ENCODE measurements at regions not wholly inside any gene's neighbourhood (a gene's known extent, or its start where the extent isn't known, plus 50 kb on each side); places are given as distances from the start of the nearest gene placed in this dataset.

- no peak overlapping the region for H3K4me3 ChIP-seq (ENCODE audit: low read depth, low read length)
- no peak for DNase-seq (ENCODE audit: low read depth)
- TF ChIP-seq CTCF (conservative IDR thresholded peaks at IDR 0.05; ENCODE audit: low read depth, low read length): no peak
Measured at GRCh38 chr1:199221371-199222150, 582.7 kb downstream of the PTPRC start.

DNA sequence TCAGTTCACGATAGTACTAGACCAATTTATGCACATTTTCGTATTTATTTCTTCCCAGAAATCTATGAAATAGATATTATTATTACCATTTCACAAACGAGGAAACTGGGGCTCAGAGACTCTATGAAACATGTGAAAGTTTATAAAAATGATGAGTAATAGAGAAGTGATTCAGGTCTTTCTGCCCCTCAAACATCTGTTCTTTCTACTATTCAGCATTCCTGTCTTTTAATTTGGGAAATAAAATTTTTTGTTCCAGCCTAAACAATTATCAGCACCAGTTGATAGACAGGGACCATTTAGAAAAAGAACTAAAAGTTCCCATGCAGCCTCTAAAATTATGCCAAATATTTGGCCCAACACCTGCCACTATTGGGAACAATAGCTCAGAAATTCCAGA, 585.1 kb downstream of the PTPRC start:
- no peak for DNase-seq (ENCODE audit: low read depth)
- no peak overlapping the region for H3K4me3 ChIP-seq (ENCODE audit: low read depth, low read length)
- no peak for TF ChIP-seq CTCF (conservative IDR thresholded peaks at IDR 0.05; ENCODE audit: low read depth, low read length)

- no peak for DNase-seq (ENCODE audit: low read depth)
- no peak for TF ChIP-seq CTCF (conservative IDR thresholded peaks at IDR 0.05; ENCODE audit: low read depth, low read length)
- no peak overlapping the region for H3K4me3 ChIP-seq (ENCODE audit: low read depth, low read length)
Measured at GRCh38 chr1:199226163-199226562, 587.3 kb downstream of the PTPRC start.

GRCh38 chr1:199242147-199242546, 603.3 kb downstream of the PTPRC start:
- no peak for DNase-seq (ENCODE audit: low read depth)
- TF ChIP-seq CTCF (conservative IDR thresholded peaks at IDR 0.05; ENCODE audit: low read depth, low read length): no peak
- H3K4me3 ChIP-seq (ENCODE audit: low read depth, low read length): no peak overlapping the region

DNA sequence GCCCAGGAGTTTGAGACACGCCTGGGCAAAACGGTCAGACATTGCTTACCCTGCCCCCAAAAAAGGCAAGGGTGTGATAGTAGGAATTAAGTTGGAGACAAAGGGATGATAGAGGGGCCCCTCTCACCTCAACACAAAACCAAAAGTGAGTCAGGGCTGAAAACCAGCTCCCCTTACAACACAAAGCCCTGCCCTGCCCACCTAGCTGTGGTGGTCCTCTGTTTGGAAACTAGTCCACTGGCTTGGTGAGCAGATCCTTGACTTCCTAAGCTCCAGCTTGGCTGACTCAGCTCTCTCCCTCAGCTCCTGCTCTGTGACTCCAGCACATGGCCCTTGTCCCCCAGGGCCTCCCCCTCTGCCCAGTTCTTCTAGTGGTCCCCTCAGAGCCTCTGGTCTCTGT, 603.8 kb downstream of the PTPRC start:
- no peak for TF ChIP-seq CTCF (conservative IDR thresholded peaks at IDR 0.05; ENCODE audit: low read depth, low read length)
- DNase-seq (ENCODE audit: low read depth): no peak
- no peak overlapping the region for H3K4me3 ChIP-seq (ENCODE audit: low read depth, low read length)

GRCh38 chr1:199243423-199244061, 604.7 kb downstream of the PTPRC start:
- no peak overlapping the region for H3K4me3 ChIP-seq (ENCODE audit: low read depth, low read length)
- DNase-seq (ENCODE audit: low read depth): no peak
- peak; percentile 86 for TF ChIP-seq CTCF (conservative IDR thresholded peaks at IDR 0.05; ENCODE audit: low read depth, low read length)

DNA sequence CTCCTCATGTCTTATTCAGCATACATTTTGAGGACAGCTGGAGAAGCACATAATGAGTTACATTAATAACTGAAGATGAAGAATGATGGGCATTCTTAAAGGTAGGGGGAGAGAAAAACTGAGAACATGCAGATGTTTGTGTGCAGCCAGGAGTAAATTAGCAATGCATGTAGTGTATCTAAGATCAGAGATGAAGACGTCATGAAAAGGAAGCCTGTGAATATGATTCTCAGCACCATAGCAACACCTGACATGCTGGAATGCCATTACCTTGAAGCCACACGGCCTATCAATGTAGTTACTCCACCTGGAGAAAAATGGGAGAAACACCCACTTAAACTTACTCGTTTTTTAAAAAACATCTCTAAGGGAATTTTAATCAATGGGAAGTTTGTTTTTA, 607.1 kb downstream of the PTPRC start:
- TF ChIP-seq CTCF (conservative IDR thresholded peaks at IDR 0.05; ENCODE audit: low read depth, low read length): no peak
- no peak overlapping the region for H3K4me3 ChIP-seq (ENCODE audit: low read depth, low read length)
- no peak for DNase-seq (ENCODE audit: low read depth)

Measured in epithelial cell of proximal tubule (primary cell).